Thymus (tissue), 11 donors: ENCODE measurements at regions not wholly inside any gene's neighbourhood (a gene's known extent, or its start where the extent isn't known, plus 50 kb on each side); places are given as distances from the start of the nearest gene placed in this dataset.

Experiments used
- DNase-seq, 9 donors: peaks; one replicate each; pipeline ENCODE4 v3.0.0-alpha.2; 2013; ENCODE audit warnings: low spot score in 9 of 9, low read depth in 6 of 9, missing footprints in 1 of 9
- H3K27ac ChIP-seq, 2 donors: one replicate each; pipeline ENCODE4 v1.5.1; 2013; ENCODE audit warnings: control low read depth in 1 of 2, low read depth in 1 of 2, low read length in 1 of 2, mild to moderate bottlenecking in 1 of 2, moderate library complexity in 1 of 2
- H3K27me3 ChIP-seq, 2 donors: one replicate each; pipeline ENCODE4 v1.5.1; 2013; ENCODE audit warnings: low read length in 1 of 2; ENCODE audit not compliant: control insufficient read depth in 2 of 2, insufficient read depth in 1 of 2
- H3K36me3 ChIP-seq, 2 donors: one replicate each; pipeline ENCODE4 v1.5.1; 2013; ENCODE audit warnings: low read length in 1 of 2, mild to moderate bottlenecking in 1 of 2, moderate library complexity in 1 of 2; ENCODE audit not compliant: control insufficient read depth in 2 of 2, insufficient read depth in 2 of 2
- H3K4me1 ChIP-seq, 2 donors: one replicate each; pipeline ENCODE4 v1.5.1; 2013; ENCODE audit warnings: low read length in 2 of 2; ENCODE audit not compliant: control insufficient read depth in 2 of 2, insufficient read depth in 2 of 2
- H3K4me3 ChIP-seq, 2 donors: one replicate each; pipeline ENCODE4 v1.5.1; 2013; ENCODE audit warnings: low read length in 2 of 2, control low read depth in 1 of 2, mild to moderate bottlenecking in 1 of 2
- H3K9me3 ChIP-seq, 2 donors: one replicate each; pipeline ENCODE4 v1.5.1; 2013; ENCODE audit warnings: low read length in 1 of 2, mild to moderate bottlenecking in 1 of 2; ENCODE audit not compliant: control insufficient read depth in 2 of 2, insufficient read depth in 1 of 2
- WGBS: extraction: QIAGEN DNeasy Blood & Tissue Kit; methylation state at CpG from one replicate; pipeline ENCODE4 v1.1.7; 2013; 5-methylcytosine and 5-hydroxymethylcytosine counted together
- donor health status: healthy.

GRCh38 chr14:40757376-40757950 lies 849.2 kb upstream of the LRFN5 start:
- no peak for DNase-seq
- no peak overlapping the region for H3K4me3 ChIP-seq
- H3K9me3 ChIP-seq: no peaks in the 10 kb centered on the region
- H3K4me1 ChIP-seq: no peaks in the 10 kb centered on the region
- H3K27me3 ChIP-seq: no peaks in the 10 kb centered on the region
- no peak overlapping the region for H3K27ac ChIP-seq
- no peaks in the 10 kb centered on the region for H3K36me3 ChIP-seq
- 76% methylated on average over 3 of the region's 3 CpGs for WGBS

GRCh38 chr14:40733206-40733605 lies 873.5 kb upstream of the LRFN5 start:
- DNase-seq: no peak
- H3K36me3 ChIP-seq: no peaks in the 10 kb centered on the region
- no peaks in the 10 kb centered on the region for H3K27me3 ChIP-seq
- WGBS: 98% methylated on average over 1 of the region's 1 CpG
- H3K4me1 ChIP-seq: no peaks in the 10 kb centered on the region
- H3K27ac ChIP-seq: no peak overlapping the region
- peaks cover 0 to 5% of the 10 kb centered on the region in 2 donors for H3K9me3 ChIP-seq
- no peak overlapping the region for H3K4me3 ChIP-seq

- H3K9me3 ChIP-seq: peaks cover 0 to 20% of the 10 kb centered on the region in 2 donors
- H3K27me3 ChIP-seq: no peaks in the 10 kb centered on the region
- no peaks in the 10 kb centered on the region for H3K36me3 ChIP-seq
- no peak overlapping the region for H3K4me3 ChIP-seq
- H3K27ac ChIP-seq: no peak overlapping the region
- WGBS: 84% methylated on average over 2 of the region's 2 CpGs
- H3K4me1 ChIP-seq: no peaks in the 10 kb centered on the region
- DNase-seq: no peak
Measured at GRCh38 chr14:40727107-40727506, 879.6 kb upstream of the LRFN5 start.

GRCh38 chr14:40713387-40713786 lies 893.3 kb upstream of the LRFN5 start:
- peaks cover 0 to 7% of the 10 kb centered on the region in 2 donors for H3K9me3 ChIP-seq
- no peak overlapping the region for H3K4me3 ChIP-seq
- WGBS: 91% methylated on average over 5 of the region's 5 CpGs
- no peaks in the 10 kb centered on the region for H3K36me3 ChIP-seq
- H3K4me1 ChIP-seq: no peaks in the 10 kb centered on the region
- no peak overlapping the region for H3K27ac ChIP-seq
- DNase-seq: no peak
- H3K27me3 ChIP-seq: no peaks in the 10 kb centered on the region

- Histone ChIP-seq H3K9me3 (peaks cover 0 to 7% of the 10 kb centered on the region in 2 donors), H3K4me3 (no peak overlapping the region), H3K27ac (no peak overlapping the region), H3K4me1 (no peaks in the 10 kb centered on the region), H3K36me3 (no peaks in the 10 kb centered on the region), H3K27me3 (no peaks in the 10 kb centered on the region)
- 93% methylated on average over 1 of the region's 1 CpG for WGBS
- DNase-seq: no peak
Measured at GRCh38 chr14:40697231-40697630, 909.4 kb upstream of the LRFN5 start.

GRCh38 chr14:40694023-40694422 lies 912.7 kb upstream of the LRFN5 start:
- no peak for DNase-seq
- 91% methylated on average over 3 of the region's 3 CpGs for WGBS
- no peaks in the 10 kb centered on the region for H3K36me3 ChIP-seq
- H3K9me3 ChIP-seq: peaks cover 0 to 3% of the 10 kb centered on the region in 2 donors
- no peak overlapping the region for H3K27ac ChIP-seq
- no peaks in the 10 kb centered on the region for H3K27me3 ChIP-seq
- H3K4me1 ChIP-seq: no peaks in the 10 kb centered on the region
- H3K4me3 ChIP-seq: no peak overlapping the region

- Histone ChIP-seq H3K4me1 (no peaks in the 10 kb centered on the region), H3K4me3 (no peak overlapping the region), H3K9me3 (peaks cover 0 to 3% of the 10 kb centered on the region in 2 donors), H3K36me3 (no peaks in the 10 kb centered on the region), H3K27me3 (no peaks in the 10 kb centered on the region), H3K27ac (no peak overlapping the region)
- 97% methylated on average over 2 of the region's 2 CpGs for WGBS
- DNase-seq: no peak
Measured at GRCh38 chr14:40691066-40691465, 915.6 kb upstream of the LRFN5 start.

- Histone ChIP-seq H3K4me3 (no peak overlapping the region), H3K27ac (no peak overlapping the region), H3K27me3 (no peaks in the 10 kb centered on the region), H3K36me3 (no peaks in the 10 kb centered on the region), H3K4me1 (no peaks in the 10 kb centered on the region), H3K9me3 (no peaks in the 10 kb centered on the region)
- WGBS: 94% methylated on average over 1 of the region's 1 CpG
- no peak for DNase-seq
Measured at GRCh38 chr14:40685764-40686163, 920.9 kb upstream of the LRFN5 start.

GRCh38 chr14:40684328-40684727 lies 922.3 kb upstream of the LRFN5 start:
- Histone ChIP-seq H3K27me3 (no peaks in the 10 kb centered on the region), H3K27ac (no peak overlapping the region), H3K4me3 (no peak overlapping the region), H3K9me3 (no peaks in the 10 kb centered on the region), H3K36me3 (no peaks in the 10 kb centered on the region), H3K4me1 (no peaks in the 10 kb centered on the region)
- WGBS: 95% methylated on average over 1 of the region's 1 CpG
- DNase-seq: no peak
